Neural progenitor cell (in vitro differentiated cells): ENCODE measurements at regions not wholly inside any gene's neighbourhood (a gene's known extent, or its start where the extent isn't known, plus 50 kb on each side); places are given as distances from the start of the nearest gene placed in this dataset.

Source experiments
- EZH2 ChIP-seq: fragments of 200-600 bp; sonication (generic); IDR thresholded peaks from 2 replicates; pipeline ENCODE4 v1.6.1; 2017; ENCODE audit warnings: antibody characterized with exemption, mild to moderate bottlenecking, moderate library complexity
- TF ChIP-seq, protein P1 (sequence below): fragments of 200-600 bp; sonication (generic); IDR thresholded peaks from 2 replicates; pipeline ENCODE4 v1.5.1; 2017; ENCODE audit warnings: antibody characterized with exemption, mild to moderate bottlenecking

DNA sequence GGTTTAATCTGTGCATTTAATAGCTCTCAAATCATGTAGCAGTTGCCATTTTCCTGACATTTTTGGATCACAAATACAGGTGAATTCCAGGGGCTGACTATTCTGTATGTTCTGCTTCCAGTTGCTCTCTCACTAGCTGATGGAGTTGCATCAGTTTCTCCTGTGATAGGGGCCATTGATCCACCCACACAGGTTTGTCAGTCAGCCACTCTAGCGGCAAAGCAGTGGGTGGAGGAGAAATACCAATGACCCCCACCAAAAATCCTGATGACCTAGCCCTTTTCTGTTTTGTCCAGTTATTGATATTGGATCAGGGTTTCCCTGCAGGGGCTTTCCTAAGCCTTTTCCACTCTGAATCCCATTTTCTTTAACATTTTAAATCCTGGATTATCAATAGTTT, 72.3 kb upstream of the BTN3A2 start:
- no peak for TF ChIP-seq EZH2
- TF ChIP-seq, protein P1, sequence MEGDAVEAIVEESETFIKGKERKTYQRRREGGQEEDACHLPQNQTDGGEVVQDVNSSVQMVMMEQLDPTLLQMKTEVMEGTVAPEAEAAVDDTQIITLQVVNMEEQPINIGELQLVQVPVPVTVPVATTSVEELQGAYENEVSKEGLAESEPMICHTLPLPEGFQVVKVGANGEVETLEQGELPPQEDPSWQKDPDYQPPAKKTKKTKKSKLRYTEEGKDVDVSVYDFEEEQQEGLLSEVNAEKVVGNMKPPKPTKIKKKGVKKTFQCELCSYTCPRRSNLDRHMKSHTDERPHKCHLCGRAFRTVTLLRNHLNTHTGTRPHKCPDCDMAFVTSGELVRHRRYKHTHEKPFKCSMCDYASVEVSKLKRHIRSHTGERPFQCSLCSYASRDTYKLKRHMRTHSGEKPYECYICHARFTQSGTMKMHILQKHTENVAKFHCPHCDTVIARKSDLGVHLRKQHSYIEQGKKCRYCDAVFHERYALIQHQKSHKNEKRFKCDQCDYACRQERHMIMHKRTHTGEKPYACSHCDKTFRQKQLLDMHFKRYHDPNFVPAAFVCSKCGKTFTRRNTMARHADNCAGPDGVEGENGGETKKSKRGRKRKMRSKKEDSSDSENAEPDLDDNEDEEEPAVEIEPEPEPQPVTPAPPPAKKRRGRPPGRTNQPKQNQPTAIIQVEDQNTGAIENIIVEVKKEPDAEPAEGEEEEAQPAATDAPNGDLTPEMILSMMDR: no peak
